ENCODE measurements at regions not wholly inside any gene's neighbourhood (a gene's known extent, or its start where the extent isn't known, plus 50 kb on each side); places are given as distances from the start of the nearest gene placed in this dataset.

GRCh38 chr10:29731760-29732159, 97.0 kb upstream of the SVIL start:
- Histone ChIP-seq H2BK12ac (ENCODE audit: insufficient read length, low read depth, low read length) (no peak overlapping the region), H3K18ac (ENCODE audit: insufficient read length, low read depth, low read length) (no peak overlapping the region), H3K9me3 (ENCODE audit: control insufficient read depth, low read depth, low read length) (no peaks in the 10 kb centered on the region), H3K4ac (ENCODE audit: low read depth, low read length) (no peak overlapping the region), H3K23ac (ENCODE audit: insufficient read length, low read depth, low read length) (no peak overlapping the region), H3K56ac (ENCODE audit: insufficient read length, low read depth, low read length) (no peak overlapping the region), H3K23me2 (ENCODE audit: insufficient read length, low read depth, low read length, poor library complexity, severe bottlenecking) (peaks cover 9% of the 10 kb centered on the region), H3T11ph (ENCODE audit: low read length) (no peak overlapping the region), H2BK15ac (ENCODE audit: low read depth, low read length) (no peak overlapping the region), H2AFZ (ENCODE audit: low read length) (no peak overlapping the region), H3K79me2 (ENCODE audit: insufficient read depth, low read length) (peaks cover 2% of the 10 kb centered on the region; the same call in 1 of the 2 replicates), H3K9ac (ENCODE audit: extremely low read depth, insufficient read length, low read length) (no peak overlapping the region), H3K4me1 (ENCODE audit: insufficient read depth, low read length) (peaks cover 6% of the 10 kb centered on the region), H4K91ac (ENCODE audit: insufficient read length, low read depth, low read length) (no peak overlapping the region), H3K14ac (ENCODE audit: insufficient read depth, low read length) (no peak overlapping the region), H3K4me2 (ENCODE audit: insufficient read depth, insufficient read length, low read length) (peak overlapping the region; percentile 36), H4K8ac (replicated peaks; ENCODE audit: insufficient read length, low read depth, low read length) (no peak overlapping the region), H3K27me3 (ENCODE audit: insufficient read depth, low read length) (peaks cover 11% of the 10 kb centered on the region; the same call in 1 of the 2 replicates), H4K20me1 (ENCODE audit: control insufficient read depth, insufficient read depth, insufficient read length) (no peaks in the 10 kb centered on the region), H2BK5ac (ENCODE audit: insufficient read length, low read length) (no peak overlapping the region), H4K5ac (ENCODE audit: insufficient read length, low read depth, low read length) (no peak overlapping the region), H3K27ac (ENCODE audit: insufficient read length, low read depth, low read length) (no peak overlapping the region), H2BK20ac (ENCODE audit: low read depth, low read length, poor library complexity, severe bottlenecking) (no peak overlapping the region), H3K79me1 (ENCODE audit: insufficient read depth, low read depth, low read length, poor library complexity, severe bottlenecking) (no peaks in the 10 kb centered on the region), H2AK5ac (ENCODE audit: insufficient read length, low read length) (no peak overlapping the region), H2BK120ac (ENCODE audit: low read depth, low read length, poor library complexity, severe bottlenecking) (no peak overlapping the region)
- no peak overlapping the region for H3K27ac Mint-ChIP-seq
- H3K27me3 Mint-ChIP-seq (ENCODE audit: low read depth) = peaks cover 19% of the 10 kb centered on the region
- DNase-seq = no peak
- no peak overlapping the region; a peak in 1 of 5 replicates for H3K4me3 Mint-ChIP-seq
- no peak for TF ChIP-seq CTCF (conservative IDR thresholded peaks at IDR 0.05)
- H3K9me3 Mint-ChIP-seq = peaks cover 2 to 3% of the 10 kb centered on the region in 2 experiments; a peak in 2 of 5 replicates
- no CpG with 5 or more reads among the region's 12 CpGs for WGBS (ENCODE audit: extremely low coverage, insufficient read length, low lambda C conversion rate)
- peaks cover 3 to 10% (median 9%) of the 10 kb centered on the region in 3 experiments; a peak in 6 of 7 replicates for H3K36me3 Mint-ChIP-seq (ENCODE audit: insufficient read depth in 1 of 3, low read depth in 3 of 3)
- peaks cover 51 to 60% of the 10 kb centered on the region in 2 experiments for H3K4me1 Mint-ChIP-seq
